ENCODE measurements at regions not wholly inside any gene's neighbourhood (a gene's known extent, or its start where the extent isn't known, plus 50 kb on each side); places are given as distances from the start of the nearest gene placed in this dataset.

GRCh38 chr20:10807013-10807412, 133.2 kb upstream of the JAG1 start:
- H3K9me2 ChIP-seq (ENCODE audit: insufficient read depth, low read length): no peaks in the 10 kb centered on the region
- ChIA-PET CTCF (ENCODE audit: unreplicated experiment) (no interaction called here), POLR2A (no interaction called here)
- no peaks in the 10 kb centered on the region for H3K79me2 ChIP-seq (ENCODE audit: insufficient read depth, low read depth, low read length)
- H3K27ac ChIP-seq (ENCODE audit: low read depth, low read length, poor library complexity, severe bottlenecking): no peak overlapping the region
- no peak overlapping the region for H2AFZ ChIP-seq (ENCODE audit: low read length)
- H3K4me2 ChIP-seq (ENCODE audit: low read length): no peak overlapping the region
- no TSS peak for BruUV-seq (replicated peaks)
- no peaks in the 10 kb centered on the region for H3K36me3 ChIP-seq (ENCODE audit: insufficient read depth, low read length)
- TF ChIP-seq CTCF (conservative IDR thresholded peaks at IDR 0.05; ENCODE audit: low read length) (no peak), EZH2phosphoT487 (IDR thresholded peaks at IDR 0.05; ENCODE audit: borderline replicate concordance, low read depth, low read length) (no peak)
- H3K4me1 ChIP-seq (ENCODE audit: insufficient read depth, low read length, poor library complexity, severe bottlenecking): no peaks in the 10 kb centered on the region
- intact Hi-C loops (cut with micrococcal nuclease; ENCODE audit: unreplicated experiment): no loop called here
- DNase-seq (ENCODE audit: low spot score): no peak
- H4K20me1 ChIP-seq (ENCODE audit: insufficient read depth, low read length): no peaks in the 10 kb centered on the region
- H3K9me3 ChIP-seq (ENCODE audit: low read length): no peaks in the 10 kb centered on the region
- no peak overlapping the region for H3K4me3 ChIP-seq (ENCODE audit: low read depth, low read length, poor library complexity, severe bottlenecking)

DNA sequence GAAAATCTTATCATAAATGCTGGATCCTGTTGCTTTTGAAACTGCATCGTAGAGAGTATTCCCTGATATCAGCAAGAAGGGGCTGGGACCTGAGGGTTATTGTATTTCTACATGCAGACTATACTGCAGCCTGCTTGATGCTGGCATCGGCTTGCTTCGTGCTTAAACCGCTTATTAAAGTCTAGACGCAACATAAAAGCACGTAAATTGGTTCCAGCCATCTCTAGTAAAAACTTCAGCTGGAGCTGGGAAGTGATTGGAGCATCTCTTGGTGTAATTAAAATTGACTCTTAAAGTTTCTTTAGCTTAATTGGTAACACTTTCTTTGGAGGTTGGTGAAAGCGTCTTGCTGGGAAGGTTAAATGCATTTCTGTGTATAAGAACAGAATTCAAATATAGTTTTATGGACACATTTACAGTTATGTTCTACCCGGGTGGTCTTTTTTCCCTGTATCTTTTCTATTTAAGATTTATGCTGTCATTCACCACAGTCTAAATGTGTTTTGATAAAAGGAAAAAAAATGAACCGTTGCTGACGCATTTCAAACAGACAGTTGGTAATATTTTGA, 139.0 kb upstream of the JAG1 start:
- CTCF ChIA-PET (ENCODE audit: unreplicated experiment): no interaction called here
- Histone ChIP-seq H3K4me2 (ENCODE audit: low read length) (no peak overlapping the region), H3K27ac (ENCODE audit: low read depth, low read length, poor library complexity, severe bottlenecking) (no peak overlapping the region), H3K4me3 (ENCODE audit: low read depth, low read length, poor library complexity, severe bottlenecking) (no peak overlapping the region), H2AFZ (ENCODE audit: low read length) (no peak overlapping the region), H4K20me1 (ENCODE audit: insufficient read depth, low read length) (no peaks in the 10 kb centered on the region), H3K4me1 (ENCODE audit: insufficient read depth, low read length, poor library complexity, severe bottlenecking) (no peaks in the 10 kb centered on the region), H3K9me3 (ENCODE audit: low read length) (no peaks in the 10 kb centered on the region), H3K9me2 (ENCODE audit: insufficient read depth, low read length) (no peaks in the 10 kb centered on the region), H3K79me2 (ENCODE audit: insufficient read depth, low read depth, low read length) (no peaks in the 10 kb centered on the region), H3K36me3 (ENCODE audit: insufficient read depth, low read length) (no peaks in the 10 kb centered on the region)
- no TSS peak for BruUV-seq (replicated peaks)
- no peak for DNase-seq (ENCODE audit: low spot score)
- TF ChIP-seq CTCF (conservative IDR thresholded peaks at IDR 0.05; ENCODE audit: low read length) (no peak), EZH2phosphoT487 (IDR thresholded peaks at IDR 0.05; ENCODE audit: borderline replicate concordance, low read depth, low read length) (no peak)
- POLR2A ChIA-PET: no interaction called here
- intact Hi-C loops (cut with micrococcal nuclease; ENCODE audit: unreplicated experiment): no loop called here

- H3K36me3 ChIP-seq (ENCODE audit: insufficient read depth, low read length): no peaks in the 10 kb centered on the region
- ChIA-PET POLR2A (no interaction called here), CTCF (ENCODE audit: unreplicated experiment) (no interaction called here)
- no peak overlapping the region for H3K4me2 ChIP-seq (ENCODE audit: low read length)
- H3K79me2 ChIP-seq (ENCODE audit: insufficient read depth, low read depth, low read length): no peaks in the 10 kb centered on the region
- H3K4me3 ChIP-seq (ENCODE audit: low read depth, low read length, poor library complexity, severe bottlenecking): no peak overlapping the region
- TF ChIP-seq EZH2phosphoT487 (IDR thresholded peaks at IDR 0.05; ENCODE audit: borderline replicate concordance, low read depth, low read length) (no peak), CTCF (conservative IDR thresholded peaks at IDR 0.05; ENCODE audit: low read length) (no peak)
- H3K4me1 ChIP-seq (ENCODE audit: insufficient read depth, low read length, poor library complexity, severe bottlenecking): no peaks in the 10 kb centered on the region
- no peak overlapping the region for H3K27ac ChIP-seq (ENCODE audit: low read depth, low read length, poor library complexity, severe bottlenecking)
- H4K20me1 ChIP-seq (ENCODE audit: insufficient read depth, low read length): no peaks in the 10 kb centered on the region
- DNase-seq (ENCODE audit: low spot score): no peak
- no peak overlapping the region for H2AFZ ChIP-seq (ENCODE audit: low read length)
- no TSS peak for BruUV-seq (replicated peaks)
- H3K9me3 ChIP-seq (ENCODE audit: low read length): no peaks in the 10 kb centered on the region
- intact Hi-C loops (cut with micrococcal nuclease; ENCODE audit: unreplicated experiment): no loop called here
- H3K9me2 ChIP-seq (ENCODE audit: insufficient read depth, low read length): no peaks in the 10 kb centered on the region
Observed at GRCh38 chr20:10823585-10823984, 149.8 kb upstream of the JAG1 start.
